ENCODE measurements at regions not wholly inside any gene's neighbourhood (a gene's known extent, or its start where the extent isn't known, plus 50 kb on each side); places are given as distances from the start of the nearest gene placed in this dataset.

GRCh38 chr18:6465281-6465680 lies 50.6 kb upstream of the L3MBTL4 start:
- DNase-seq = no peak

GRCh38 chr18:6476190-6476589 lies 61.5 kb upstream of the L3MBTL4 start:
- DNase-seq = peak; percentile 96

GRCh38 chr18:6476880-6477279 lies 62.2 kb upstream of the L3MBTL4 start:
- DNase-seq = no peak

GRCh38 chr18:6478121-6478520 lies 63.4 kb upstream of the L3MBTL4 start:
- DNase-seq = no peak

- DNase-seq = no peak
Observed at GRCh38 chr18:6479699-6480098, 65.0 kb upstream of the L3MBTL4 start.

- DNase-seq = peak; percentile 27
Observed at GRCh38 chr18:6482198-6482977, 67.7 kb upstream of the L3MBTL4 start.

- DNase-seq = no peak
Observed at GRCh38 chr18:6484659-6485058, 69.9 kb upstream of the L3MBTL4 start.

GRCh38 chr18:6486313-6486712 lies 71.6 kb upstream of the L3MBTL4 start:
- DNase-seq = no peak

- DNase-seq = no peak
Observed at GRCh38 chr18:6486764-6487426, 72.2 kb upstream of the L3MBTL4 start.

- no peak for DNase-seq
Observed at GRCh38 chr18:6487968-6488367, 73.3 kb upstream of the L3MBTL4 start.

- DNase-seq = no peak
Observed at GRCh38 chr18:6488956-6489355, 74.2 kb upstream of the L3MBTL4 start.

- no peak for DNase-seq
Observed at GRCh38 chr18:6489977-6490376, 75.3 kb upstream of the L3MBTL4 start.

- no peak for DNase-seq
Observed at GRCh38 chr18:6493194-6493593, 78.5 kb upstream of the L3MBTL4 start.

GRCh38 chr18:6495536-6495935 lies 80.8 kb upstream of the L3MBTL4 start:
- DNase-seq = no peak

- DNase-seq = no peak
Observed at GRCh38 chr18:6497543-6497942, 82.8 kb upstream of the L3MBTL4 start.

- DNase-seq = no peak
Observed at GRCh38 chr18:6498289-6498856, 83.7 kb upstream of the L3MBTL4 start.

- DNase-seq = no peak
Observed at GRCh38 chr18:6504605-6505497, 90.1 kb upstream of the L3MBTL4 start.

GRCh38 chr18:6505498-6505875 lies 90.8 kb upstream of the L3MBTL4 start:
- DNase-seq = no peak

- no peak for DNase-seq
Observed at GRCh38 chr18:6509417-6509816, 94.7 kb upstream of the L3MBTL4 start.

- DNase-seq = no peak
Observed at GRCh38 chr18:6509832-6510231, 95.1 kb upstream of the L3MBTL4 start.

- DNase-seq = no peak
Observed at GRCh38 chr18:6520901-6521300, 106.2 kb upstream of the L3MBTL4 start.

GRCh38 chr18:6521803-6522418 lies 107.2 kb upstream of the L3MBTL4 start:
- DNase-seq = no peak

GRCh38 chr18:6525604-6526003 lies 110.9 kb upstream of the L3MBTL4 start:
- DNase-seq = no peak

All from NCI-H524 treated with DMSO at 0.1 percent for 48 hours (cell line).